ENCODE measurements at regions not wholly inside any gene's neighbourhood (a gene's known extent, or its start where the extent isn't known, plus 50 kb on each side); places are given as distances from the start of the nearest gene placed in this dataset.

DNA sequence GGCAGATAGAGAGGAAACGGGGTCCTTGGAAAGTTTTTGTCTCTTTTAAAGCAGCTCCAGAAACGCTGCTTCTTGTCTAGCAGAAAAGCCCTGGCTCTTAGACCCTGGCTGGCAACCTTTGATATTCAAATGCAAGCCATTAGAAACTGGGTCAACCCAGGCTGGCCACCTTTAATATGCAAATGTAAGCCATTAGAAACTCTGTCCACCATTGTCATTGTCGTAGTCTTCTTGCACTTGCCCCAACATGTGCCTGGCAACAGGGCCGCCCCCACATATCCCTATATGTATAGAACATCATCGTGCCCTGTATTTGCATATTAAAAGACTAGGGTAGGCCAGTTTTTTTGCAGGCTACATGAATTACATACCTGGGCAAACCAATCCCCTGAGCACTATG is 621.3 kb upstream of the DPP6 start:
- DNase-seq: no peak
- Mint-ChIP-seq H3K9me3 (peaks cover 6% of the 10 kb centered on the region), H3K27ac (no peak overlapping the region), H3K4me1 (ENCODE audit: low read depth) (no peaks in the 10 kb centered on the region), H3K4me3 (no peak overlapping the region), H3K27me3 (no peaks in the 10 kb centered on the region), H3K36me3 (ENCODE audit: low read depth) (no peaks in the 10 kb centered on the region)
- CTCF ChIA-PET: no interaction called here
- intact Hi-C loops (cut with micrococcal nuclease): no loop called here
- POLR2A ChIA-PET: no interaction called here
- TF ChIP-seq, protein P1, sequence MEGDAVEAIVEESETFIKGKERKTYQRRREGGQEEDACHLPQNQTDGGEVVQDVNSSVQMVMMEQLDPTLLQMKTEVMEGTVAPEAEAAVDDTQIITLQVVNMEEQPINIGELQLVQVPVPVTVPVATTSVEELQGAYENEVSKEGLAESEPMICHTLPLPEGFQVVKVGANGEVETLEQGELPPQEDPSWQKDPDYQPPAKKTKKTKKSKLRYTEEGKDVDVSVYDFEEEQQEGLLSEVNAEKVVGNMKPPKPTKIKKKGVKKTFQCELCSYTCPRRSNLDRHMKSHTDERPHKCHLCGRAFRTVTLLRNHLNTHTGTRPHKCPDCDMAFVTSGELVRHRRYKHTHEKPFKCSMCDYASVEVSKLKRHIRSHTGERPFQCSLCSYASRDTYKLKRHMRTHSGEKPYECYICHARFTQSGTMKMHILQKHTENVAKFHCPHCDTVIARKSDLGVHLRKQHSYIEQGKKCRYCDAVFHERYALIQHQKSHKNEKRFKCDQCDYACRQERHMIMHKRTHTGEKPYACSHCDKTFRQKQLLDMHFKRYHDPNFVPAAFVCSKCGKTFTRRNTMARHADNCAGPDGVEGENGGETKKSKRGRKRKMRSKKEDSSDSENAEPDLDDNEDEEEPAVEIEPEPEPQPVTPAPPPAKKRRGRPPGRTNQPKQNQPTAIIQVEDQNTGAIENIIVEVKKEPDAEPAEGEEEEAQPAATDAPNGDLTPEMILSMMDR (IDR thresholded peaks at IDR 0.05): no peak
- no peak for ATAC-seq

DNA sequence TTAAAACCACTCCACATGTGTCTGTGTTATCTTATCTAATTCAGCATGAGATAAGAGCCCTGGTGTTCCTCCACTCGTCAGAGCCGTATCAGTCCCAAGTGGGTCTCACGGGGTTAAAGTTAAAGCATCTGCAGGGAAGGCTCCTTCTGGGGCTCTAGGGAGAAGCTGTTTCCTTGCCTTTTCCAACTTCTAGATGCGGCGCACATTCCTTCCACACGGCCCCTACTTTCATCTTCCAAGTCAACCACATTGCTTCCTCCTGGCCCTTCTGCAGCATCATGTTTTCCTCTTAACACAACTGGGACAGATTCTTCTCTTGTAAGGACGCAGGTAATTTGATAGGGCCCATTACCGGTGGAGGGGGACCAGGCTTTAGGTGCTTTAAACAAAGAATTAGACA is 620.1 kb upstream of the DPP6 start:
- Mint-ChIP-seq H3K4me3 (no peak overlapping the region), H3K36me3 (ENCODE audit: low read depth) (no peaks in the 10 kb centered on the region)
- intact Hi-C loops (cut with micrococcal nuclease): no loop called here

GRCh38 chr7:153433223-153433622 is 619.0 kb upstream of the DPP6 start:
- TF ChIP-seq, protein P1 (IDR thresholded peaks at IDR 0.05): no peak
- CTCF ChIA-PET: no interaction called here
- no peak for DNase-seq
- H3K36me3 Mint-ChIP-seq (ENCODE audit: low read depth): no peaks in the 10 kb centered on the region
- ATAC-seq: no peak
- POLR2A ChIA-PET: no interaction called here
- H3K4me1 Mint-ChIP-seq (ENCODE audit: low read depth): no peaks in the 10 kb centered on the region
- H3K9me3 Mint-ChIP-seq: peaks cover 8% of the 10 kb centered on the region
- no peaks in the 10 kb centered on the region for H3K27me3 Mint-ChIP-seq
- H3K4me3 Mint-ChIP-seq: no peak overlapping the region
- H3K27ac Mint-ChIP-seq: no peak overlapping the region
- intact Hi-C loops (cut with micrococcal nuclease): no loop called here

More for the DNA sequence above, 620.1 kb upstream of the DPP6 start:
- Mint-ChIP-seq H3K27ac (no peak overlapping the region), H3K9me3 (peaks cover 8% of the 10 kb centered on the region), H3K4me1 (ENCODE audit: low read depth) (no peaks in the 10 kb centered on the region), H3K27me3 (no peaks in the 10 kb centered on the region)
- DNase-seq (no peak), ATAC-seq (no peak)
- TF ChIP-seq, protein P1 (IDR thresholded peaks at IDR 0.05): no peak
- POLR2A ChIA-PET: no interaction called here
- CTCF ChIA-PET: no interaction called here

DNA sequence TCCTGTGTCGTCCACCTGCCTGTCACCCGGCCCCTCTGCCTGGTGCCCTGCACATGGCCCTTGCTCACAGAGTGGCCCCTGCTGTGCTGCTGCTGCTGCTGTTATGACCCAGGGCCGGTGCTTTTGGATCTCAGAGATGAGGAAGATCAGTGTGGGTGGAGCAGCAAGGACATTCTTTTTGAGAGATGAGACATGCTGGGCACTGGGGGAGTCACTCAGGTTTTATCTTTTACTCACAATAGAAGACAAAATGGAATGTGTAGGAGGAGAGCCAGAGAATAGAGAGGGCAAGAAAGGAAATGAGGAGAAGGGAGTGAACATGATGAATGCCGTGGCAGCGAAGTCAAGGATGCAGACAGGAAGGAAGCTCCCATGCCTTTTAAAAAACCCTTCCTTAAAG is 611.5 kb upstream of the DPP6 start:
- Mint-ChIP-seq H3K27ac (no peak overlapping the region), H3K4me3 (no peak overlapping the region), H3K9me3 (peaks cover 4% of the 10 kb centered on the region), H3K36me3 (ENCODE audit: low read depth) (no peaks in the 10 kb centered on the region), H3K4me1 (ENCODE audit: low read depth) (no peaks in the 10 kb centered on the region), H3K27me3 (no peaks in the 10 kb centered on the region)
- intact Hi-C loops (cut with micrococcal nuclease): no loop called here
- DNase-seq (no peak), ATAC-seq (no peak)
- TF ChIP-seq, protein P1 (IDR thresholded peaks at IDR 0.05): no peak
- CTCF ChIA-PET: no interaction called here
- POLR2A ChIA-PET: no interaction called here

- H3K4me3 Mint-ChIP-seq: no peak overlapping the region
- intact Hi-C loops (cut with micrococcal nuclease): no loop called here
- no peaks in the 10 kb centered on the region for H3K9me3 Mint-ChIP-seq
- ChIA-PET CTCF (no interaction called here), POLR2A (interaction anchor here (0.6 kb wide), 1 partner anchor 42 kb away, joined by 3 read pairs; no protein-coding TSS in a partner anchor)
- no peak for DNase-seq
- no peak for ATAC-seq
- TF ChIP-seq, protein P1 (IDR thresholded peaks at IDR 0.05): no peak
- no peak overlapping the region for H3K27ac Mint-ChIP-seq
- H3K27me3 Mint-ChIP-seq: no peaks in the 10 kb centered on the region
- H3K36me3 Mint-ChIP-seq (ENCODE audit: low read depth): no peaks in the 10 kb centered on the region
- H3K4me1 Mint-ChIP-seq (ENCODE audit: low read depth): no peaks in the 10 kb centered on the region
These were observed 609.0 kb upstream of the DPP6 start for GRCh38 chr7:153443032-153443701.

All from activated CD8-positive, alpha-beta T cell treated with anti-CD3 and anti-CD28 coated beads for 36 hours (primary cell).